GM19023 (cell line): ENCODE measurements at regions not wholly inside any gene's neighbourhood (a gene's known extent, or its start where the extent isn't known, plus 50 kb on each side); places are given as distances from the start of the nearest gene placed in this dataset.

Source experiments
- ATAC-seq: cut with Tn5 transposase; IDR thresholded peaks from one replicate; pipeline ENCODE4 v1.9.1; 2021; ENCODE audit warnings: mild to moderate bottlenecking, moderate library complexity; ENCODE audit not compliant: unreplicated experiment

- no peak for ATAC-seq
Observed at GRCh38 chr18:46373791-46374190, 269.6 kb downstream of the HAUS1 start.

GRCh38 chr18:46374850-46375249 lies 270.7 kb downstream of the HAUS1 start:
- ATAC-seq, result no peak

- ATAC-seq, result no peak
Observed at GRCh38 chr18:46377557-46377956, 273.4 kb downstream of the HAUS1 start.

- ATAC-seq, result no peak
Observed at GRCh38 chr18:46378126-46378863, 274.1 kb downstream of the HAUS1 start.

GRCh38 chr18:46378864-46379207 lies 274.7 kb downstream of the HAUS1 start:
- ATAC-seq, result no peak

- no peak for ATAC-seq
Observed at GRCh38 chr18:46379323-46379950, 275.3 kb downstream of the HAUS1 start.

- ATAC-seq, result no peak
Observed at GRCh38 chr18:46385124-46385523, 271.9 kb downstream of the LOXHD1 start.

- ATAC-seq, result no peak
Observed at GRCh38 chr18:46386788-46387187, 270.2 kb downstream of the LOXHD1 start.

- no peak for ATAC-seq
Observed at GRCh38 chr18:46387441-46388131, 269.4 kb downstream of the LOXHD1 start.

- no peak for ATAC-seq
Observed at GRCh38 chr18:46388286-46388685, 268.7 kb downstream of the LOXHD1 start.

GRCh38 chr18:46392576-46392975 lies 264.4 kb downstream of the LOXHD1 start:
- no peak for ATAC-seq

GRCh38 chr18:46393230-46393629 lies 263.8 kb downstream of the LOXHD1 start:
- no peak for ATAC-seq

- ATAC-seq, result no peak
Observed at GRCh38 chr18:46393961-46394360, 263.1 kb downstream of the LOXHD1 start.

GRCh38 chr18:46395795-46396194 lies 261.2 kb downstream of the LOXHD1 start:
- no peak for ATAC-seq

- ATAC-seq, result no peak
Observed at GRCh38 chr18:46397174-46397573, 259.8 kb downstream of the LOXHD1 start.

- ATAC-seq, result no peak
Observed at GRCh38 chr18:46398005-46398404, 259.0 kb downstream of the LOXHD1 start.

- ATAC-seq, result no peak
Observed at GRCh38 chr18:46398625-46399024, 258.4 kb downstream of the LOXHD1 start.

- no peak for ATAC-seq
Observed at GRCh38 chr18:46399303-46399702, 257.7 kb downstream of the LOXHD1 start.

GRCh38 chr18:46400449-46400848 lies 256.6 kb downstream of the LOXHD1 start:
- ATAC-seq, result no peak

- ATAC-seq, result no peak
Observed at GRCh38 chr18:46401486-46402070, 255.4 kb downstream of the LOXHD1 start.

GRCh38 chr18:46402396-46402795 lies 254.6 kb downstream of the LOXHD1 start:
- ATAC-seq, result no peak

GRCh38 chr18:46402945-46403344 lies 254.1 kb downstream of the LOXHD1 start:
- no peak for ATAC-seq
